ENCODE measurements at regions not wholly inside any gene's neighbourhood (a gene's known extent, or its start where the extent isn't known, plus 50 kb on each side); places are given as distances from the start of the nearest gene placed in this dataset.

DNA sequence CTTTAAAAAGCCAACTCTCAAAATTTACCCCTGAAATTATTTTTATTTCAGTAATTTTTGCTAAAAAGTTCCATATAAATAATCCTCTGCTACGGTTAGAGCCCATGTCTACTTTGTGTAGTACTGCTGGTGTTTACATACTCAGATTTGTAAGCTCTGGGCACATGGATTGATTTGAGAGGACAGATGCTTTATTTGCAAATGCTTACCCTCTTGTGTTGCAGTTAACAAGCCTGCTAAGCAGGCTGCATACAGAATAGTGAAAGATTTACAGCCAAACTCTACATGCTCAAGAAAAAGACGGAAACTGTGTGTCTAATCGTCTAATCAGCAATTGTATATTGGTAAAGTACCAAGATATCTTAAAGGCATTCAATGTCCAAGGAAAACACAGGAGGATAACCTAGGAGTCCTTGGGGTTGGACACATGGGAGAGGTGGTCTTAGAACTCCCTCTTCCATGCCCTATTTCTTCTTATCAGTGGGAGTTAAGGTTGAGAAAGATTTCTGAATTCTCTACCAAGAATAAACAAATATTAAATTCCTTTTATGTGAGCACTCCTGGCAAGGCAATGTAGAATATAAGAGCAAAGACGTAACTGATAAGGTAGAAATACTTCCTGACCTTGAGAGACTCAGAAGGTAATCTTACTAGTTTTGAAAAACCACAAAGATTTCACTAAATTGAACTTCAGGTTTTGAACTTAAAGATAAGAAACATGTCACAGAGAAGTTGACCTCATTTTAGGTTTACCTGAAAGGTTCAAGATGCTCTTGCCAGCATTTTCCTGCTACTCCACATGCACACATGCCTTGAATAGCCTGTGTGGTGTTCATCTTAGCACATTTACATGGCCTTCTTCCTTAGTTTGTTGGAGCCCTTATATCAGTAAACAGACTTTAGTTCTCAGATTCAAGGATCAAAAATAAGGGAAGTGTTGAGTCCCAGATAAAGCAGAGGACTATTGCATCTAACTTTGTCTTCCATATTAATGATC is 1216.5 kb downstream of the SORCS3 start:
- no peaks in the 10 kb centered on the region for H3K27me3 Mint-ChIP-seq
- no peaks in the 10 kb centered on the region for H3K36me3 Mint-ChIP-seq
- no peaks in the 10 kb centered on the region for H3K36me3 ChIP-seq (ENCODE audit: control insufficient read depth in 2 of 3, insufficient read depth in 3 of 3, low read length in 3 of 3)
- peaks cover 0 to 32% (median 29%) of the 10 kb centered on the region in 7 donors for H3K4me1 Mint-ChIP-seq
- ATAC-seq (no peak), DNase-seq (no peak)
- H3K27me3 ChIP-seq (ENCODE audit: control insufficient read depth in 2 of 2, insufficient read depth in 2 of 2, low read length in 2 of 2): no peaks in the 10 kb centered on the region
- CTCF ChIA-PET: no interaction called here
- peak overlapping the region; percentile 14 for H3K27ac ChIP-seq (ENCODE audit: low read depth, low read length)
- POLR2A ChIA-PET: no interaction called here
- no peaks in the 10 kb centered on the region for H3K9me3 ChIP-seq (ENCODE audit: control insufficient read depth in 2 of 3, low read length in 3 of 3)
- peaks cover 0 to 1% (median 0%) of the 10 kb centered on the region in 11 donors for H3K9me3 Mint-ChIP-seq
- intact Hi-C loops (cut with micrococcal nuclease): loop anchor here (2.0 kb wide), 1 partner anchor 19 kb away; no protein-coding TSS in a partner anchor
- peaks cover 0 to 15% of the 10 kb centered on the region in 2 donors for H3K4me1 ChIP-seq (ENCODE audit: control insufficient read depth in 2 of 2, insufficient read depth in 2 of 2, low read length in 2 of 2)
- H3K4me3 Mint-ChIP-seq: peak overlapping the region in 2 of 10 donors; percentile 7 to 19
- no peak overlapping the region for H3K4me3 ChIP-seq (ENCODE audit: low read length)
- peak overlapping the region in 6 of 9 donors; percentile 46 to 86 (median 66) for H3K27ac Mint-ChIP-seq

DNA sequence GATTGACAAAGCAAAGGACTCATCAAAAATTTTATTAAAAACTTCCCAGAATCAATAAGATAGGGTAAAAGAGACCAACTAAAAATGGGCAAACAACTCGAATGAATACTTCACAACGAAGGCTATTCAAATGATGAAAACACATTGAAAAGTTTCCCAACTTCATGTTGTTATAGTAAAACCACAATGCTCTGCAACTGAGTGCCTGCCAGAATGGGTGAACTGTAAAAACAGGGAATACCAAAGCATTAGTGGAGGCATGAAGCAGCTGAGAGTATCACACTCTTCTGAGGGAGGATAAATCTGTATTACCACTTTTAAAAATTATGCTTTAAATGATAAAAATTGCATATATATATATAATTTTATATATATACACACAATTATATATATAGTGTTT is 1214.7 kb downstream of the SORCS3 start:
- peaks cover 0 to 5% (median 0%) of the 10 kb centered on the region in 11 donors for H3K9me3 Mint-ChIP-seq
- POLR2A ChIA-PET: no interaction called here
- no peak overlapping the region for H3K4me3 Mint-ChIP-seq
- Histone ChIP-seq H3K36me3 (ENCODE audit: control insufficient read depth in 2 of 3, insufficient read depth in 3 of 3, low read length in 3 of 3) (no peaks in the 10 kb centered on the region), H3K4me3 (ENCODE audit: low read length) (no peak overlapping the region), H3K27ac (ENCODE audit: low read depth, low read length) (no peak overlapping the region), H3K4me1 (ENCODE audit: control insufficient read depth in 2 of 2, insufficient read depth in 2 of 2, low read length in 2 of 2) (peaks cover 0 to 15% of the 10 kb centered on the region in 2 donors), H3K9me3 (ENCODE audit: control insufficient read depth in 2 of 3, low read length in 3 of 3) (no peaks in the 10 kb centered on the region), H3K27me3 (ENCODE audit: control insufficient read depth in 2 of 2, insufficient read depth in 2 of 2, low read length in 2 of 2) (no peaks in the 10 kb centered on the region)
- no peak for ATAC-seq
- DNase-seq: no peak
- CTCF ChIA-PET: no interaction called here
- H3K4me1 Mint-ChIP-seq: peaks cover 0 to 32% (median 29%) of the 10 kb centered on the region in 7 donors
- no peak overlapping the region for H3K27ac Mint-ChIP-seq
- intact Hi-C loops (cut with micrococcal nuclease): no loop called here
- H3K27me3 Mint-ChIP-seq: no peaks in the 10 kb centered on the region
- no peaks in the 10 kb centered on the region for H3K36me3 Mint-ChIP-seq

DNA sequence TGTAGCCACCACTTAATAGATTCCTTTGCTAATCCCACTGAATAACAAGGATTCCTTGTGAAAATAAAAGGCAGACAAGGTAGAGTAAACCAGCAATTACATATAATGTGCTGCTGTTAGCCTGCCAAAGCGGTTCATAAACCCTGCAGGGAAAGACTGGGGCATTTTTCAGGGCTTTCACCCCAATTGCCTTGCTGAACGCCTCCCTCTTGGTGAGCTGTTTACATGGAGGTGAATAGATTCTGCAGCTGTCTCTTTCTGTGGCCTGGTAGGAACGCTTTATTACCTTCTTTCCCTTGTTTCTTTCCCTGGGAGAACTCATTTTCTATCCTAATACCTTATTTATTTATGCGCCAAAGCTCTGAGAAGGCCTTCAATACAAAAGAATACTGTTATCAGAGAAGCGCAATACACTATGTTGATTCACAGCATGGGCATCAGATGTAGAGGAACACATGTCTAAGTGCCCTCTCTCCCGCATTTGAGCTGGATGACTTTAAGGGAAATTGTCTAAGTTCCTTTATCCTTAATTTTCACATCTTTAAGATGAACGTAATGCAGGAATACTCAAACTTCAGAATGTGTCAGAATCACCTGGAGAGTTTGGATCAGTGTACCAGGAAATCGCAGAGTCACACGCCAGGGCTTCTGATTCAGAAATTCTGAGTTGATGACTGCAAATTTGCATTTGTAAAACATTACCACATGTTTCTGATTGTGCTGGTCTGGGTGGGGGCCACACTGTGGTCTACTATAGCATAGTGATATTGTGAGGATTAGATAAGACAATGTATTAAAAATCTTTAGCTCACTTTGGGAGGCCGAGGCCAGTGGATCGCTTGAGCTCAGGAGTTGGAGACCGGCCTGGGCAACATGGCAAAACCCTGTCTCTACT is 1203.8 kb downstream of the SORCS3 start:
- DNase-seq (no peak), ATAC-seq (no peak)
- Histone ChIP-seq H3K9me3 (ENCODE audit: control insufficient read depth in 2 of 3, low read length in 3 of 3) (no peaks in the 10 kb centered on the region), H3K4me3 (ENCODE audit: low read length) (no peak overlapping the region), H3K4me1 (ENCODE audit: control insufficient read depth in 2 of 2, insufficient read depth in 2 of 2, low read length in 2 of 2) (peaks cover 0 to 11% of the 10 kb centered on the region in 2 donors), H3K27me3 (ENCODE audit: control insufficient read depth in 2 of 2, insufficient read depth in 2 of 2, low read length in 2 of 2) (no peaks in the 10 kb centered on the region), H3K27ac (ENCODE audit: low read depth, low read length) (no peak overlapping the region), H3K36me3 (ENCODE audit: control insufficient read depth in 2 of 3, insufficient read depth in 3 of 3, low read length in 3 of 3) (no peaks in the 10 kb centered on the region)
- POLR2A ChIA-PET: no interaction called here
- intact Hi-C loops (cut with micrococcal nuclease): no loop called here
- peak overlapping the region in 1 of 10 donors; percentile 23 for H3K4me3 Mint-ChIP-seq
- H3K4me1 Mint-ChIP-seq: peaks cover 0 to 48% (median 32%) of the 10 kb centered on the region in 7 donors
- CTCF ChIA-PET: no interaction called here
- H3K27ac Mint-ChIP-seq: peak overlapping the region in 2 of 9 donors; percentile 8 to 60
- peaks cover 0 to 2% (median 0%) of the 10 kb centered on the region in 5 donors for H3K27me3 Mint-ChIP-seq
- peaks cover 0 to 4% (median 0%) of the 10 kb centered on the region in 11 donors for H3K9me3 Mint-ChIP-seq
- no peaks in the 10 kb centered on the region for H3K36me3 Mint-ChIP-seq

DNA sequence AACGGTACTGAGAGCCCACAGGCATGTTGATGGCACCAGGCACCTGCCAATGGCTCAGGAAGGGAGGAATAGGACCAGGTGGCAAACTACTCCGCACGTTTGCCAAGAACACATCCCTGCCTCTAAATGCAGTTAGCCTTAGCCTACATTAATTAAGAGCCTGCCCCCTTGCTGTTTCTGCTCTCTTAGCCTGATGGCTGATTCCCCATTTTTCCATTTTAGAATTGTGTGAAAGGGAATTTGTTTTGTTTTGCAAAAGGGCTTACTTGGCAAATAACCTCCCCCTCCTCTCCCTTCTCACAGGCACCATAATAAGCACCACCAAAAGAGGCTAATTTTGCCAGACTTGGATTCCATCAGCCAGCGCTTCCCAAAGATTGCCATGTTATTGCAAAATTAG is 1203.2 kb downstream of the SORCS3 start:
- CTCF ChIA-PET: no interaction called here
- H3K27ac Mint-ChIP-seq: peak overlapping the region in 1 of 9 donors; percentile 8

DNA sequence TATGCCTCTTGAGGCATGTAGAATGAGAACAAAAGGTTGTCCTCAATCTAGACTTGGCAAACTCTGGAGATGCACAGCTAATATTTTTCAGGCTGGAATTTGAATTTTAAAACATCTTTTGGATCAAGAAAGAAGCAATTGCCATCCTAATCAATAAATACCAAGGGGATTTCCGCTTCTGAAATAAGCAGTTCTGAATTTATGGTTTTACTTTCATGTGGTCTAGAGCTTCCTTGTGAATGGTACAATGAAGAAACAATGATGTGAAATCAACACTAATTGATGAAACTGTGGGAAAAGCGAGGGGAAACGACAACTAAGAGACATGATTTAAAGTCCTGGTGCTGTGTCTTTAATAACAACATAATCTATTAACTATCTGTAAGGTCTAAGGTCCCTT is 1202.7 kb downstream of the SORCS3 start:
- DNase-seq (peak in 2 of 9 donors; percentile 16), ATAC-seq (peak; percentile 29)
- H3K36me3 Mint-ChIP-seq: no peaks in the 10 kb centered on the region
- H3K9me3 Mint-ChIP-seq: peaks cover 0 to 4% (median 0%) of the 10 kb centered on the region in 11 donors
- Histone ChIP-seq H3K9me3 (ENCODE audit: control insufficient read depth in 2 of 3, low read length in 3 of 3) (no peaks in the 10 kb centered on the region), H3K27ac (ENCODE audit: low read depth, low read length) (no peak overlapping the region), H3K4me3 (ENCODE audit: low read length) (no peak overlapping the region), H3K36me3 (ENCODE audit: control insufficient read depth in 2 of 3, insufficient read depth in 3 of 3, low read length in 3 of 3) (no peaks in the 10 kb centered on the region), H3K27me3 (ENCODE audit: control insufficient read depth in 2 of 2, insufficient read depth in 2 of 2, low read length in 2 of 2) (no peaks in the 10 kb centered on the region), H3K4me1 (ENCODE audit: control insufficient read depth in 2 of 2, insufficient read depth in 2 of 2, low read length in 2 of 2) (peaks cover 0 to 12% of the 10 kb centered on the region in 2 donors)
- ChIA-PET CTCF (no interaction called here), POLR2A (no interaction called here)
- H3K27ac Mint-ChIP-seq: peak overlapping the region in 1 of 9 donors; percentile 8
- H3K27me3 Mint-ChIP-seq: peaks cover 0 to 2% (median 0%) of the 10 kb centered on the region in 5 donors
- peak overlapping the region in 5 of 10 donors; percentile 19 to 50 (median 23) for H3K4me3 Mint-ChIP-seq
- intact Hi-C loops (cut with micrococcal nuclease): no loop called here
- H3K4me1 Mint-ChIP-seq: peaks cover 1 to 59% (median 39%) of the 10 kb centered on the region in 7 donors

More for the DNA sequence above, 1203.2 kb downstream of the SORCS3 start:
- POLR2A ChIA-PET: no interaction called here
- Histone ChIP-seq H3K27ac (ENCODE audit: low read depth, low read length) (no peak overlapping the region), H3K27me3 (ENCODE audit: control insufficient read depth in 2 of 2, insufficient read depth in 2 of 2, low read length in 2 of 2) (no peaks in the 10 kb centered on the region), H3K4me1 (ENCODE audit: control insufficient read depth in 2 of 2, insufficient read depth in 2 of 2, low read length in 2 of 2) (peaks cover 0 to 11% of the 10 kb centered on the region in 2 donors), H3K4me3 (ENCODE audit: low read length) (no peak overlapping the region), H3K9me3 (ENCODE audit: control insufficient read depth in 2 of 3, low read length in 3 of 3) (no peaks in the 10 kb centered on the region), H3K36me3 (ENCODE audit: control insufficient read depth in 2 of 3, insufficient read depth in 3 of 3, low read length in 3 of 3) (no peaks in the 10 kb centered on the region)
- ATAC-seq (no peak), DNase-seq (no peak)
- Mint-ChIP-seq H3K4me3 (peak overlapping the region in 3 of 10 donors; percentile 19 to 50 (median 23)), H3K4me1 (peaks cover 1 to 55% (median 37%) of the 10 kb centered on the region in 7 donors), H3K9me3 (peaks cover 0 to 4% (median 0%) of the 10 kb centered on the region in 11 donors), H3K27me3 (peaks cover 0 to 2% (median 0%) of the 10 kb centered on the region in 5 donors), H3K36me3 (no peaks in the 10 kb centered on the region)
- intact Hi-C loops (cut with micrococcal nuclease): no loop called here

DNA sequence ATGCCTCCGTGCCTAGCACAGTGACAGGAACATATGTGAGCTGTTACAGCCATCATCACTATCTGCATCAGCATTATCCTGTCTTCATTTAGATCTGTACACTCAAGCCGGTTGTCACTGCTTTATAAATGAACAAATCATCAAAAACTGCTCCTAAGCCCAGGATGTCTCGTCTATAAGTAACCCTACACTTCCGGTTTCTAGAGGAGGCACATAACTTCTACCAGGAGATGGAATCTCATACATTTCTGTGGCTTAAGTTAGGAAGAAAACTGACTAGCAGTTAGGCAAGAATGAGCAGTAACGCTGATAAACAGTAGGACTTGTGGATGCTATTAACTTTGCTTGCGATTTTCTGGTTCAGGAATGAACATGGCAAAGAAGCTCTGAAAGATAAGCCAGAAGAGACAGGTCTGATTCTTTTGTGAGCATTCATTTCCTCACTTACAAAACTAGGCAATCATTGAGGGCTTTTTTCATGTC is 1199.2 kb downstream of the SORCS3 start:
- Mint-ChIP-seq H3K36me3 (no peaks in the 10 kb centered on the region), H3K27ac (peak overlapping the region in 4 of 9 donors; percentile 24 to 74 (median 57)), H3K4me1 (peaks cover 3 to 80% (median 55%) of the 10 kb centered on the region in 7 donors), H3K27me3 (no peaks in the 10 kb centered on the region), H3K4me3 (peak overlapping the region in 5 of 10 donors; percentile 0 to 57 (median 42)), H3K9me3 (no peaks in the 10 kb centered on the region)
- no peaks in the 10 kb centered on the region for H3K9me3 ChIP-seq (ENCODE audit: control insufficient read depth in 2 of 3, low read length in 3 of 3)
- H3K27ac ChIP-seq (ENCODE audit: low read depth, low read length): no peak overlapping the region
- ChIA-PET CTCF (no interaction called here), POLR2A (no interaction called here)
- intact Hi-C loops (cut with micrococcal nuclease): no loop called here
- H3K4me1 ChIP-seq (ENCODE audit: control insufficient read depth in 2 of 2, insufficient read depth in 2 of 2, low read length in 2 of 2): peaks cover 0 to 27% of the 10 kb centered on the region in 2 donors
- no peak overlapping the region for H3K4me3 ChIP-seq (ENCODE audit: low read length)
- ATAC-seq (no peak), DNase-seq (no peak)
- H3K27me3 ChIP-seq (ENCODE audit: control insufficient read depth in 2 of 2, insufficient read depth in 2 of 2, low read length in 2 of 2): no peaks in the 10 kb centered on the region
- no peaks in the 10 kb centered on the region for H3K36me3 ChIP-seq (ENCODE audit: control insufficient read depth in 2 of 3, insufficient read depth in 3 of 3, low read length in 3 of 3)

All from naive thymus-derived CD4-positive, alpha-beta T cell (primary cell).